GM23338 (cell line): ENCODE measurements at regions not wholly inside any gene's neighbourhood (a gene's known extent, or its start where the extent isn't known, plus 50 kb on each side); places are given as distances from the start of the nearest gene placed in this dataset.

Experiments
- ATAC-seq: fragments of 200-7000 bp; cut with Tn5 transposase; 3 replicates; pipeline ENCODE4 v1.9.1; 2020
- DNase-seq: peaks from one replicate; pipeline ENCODE4 v3.0.0-alpha.2; 2015; ENCODE audit warnings: low spot score
- H2AFZ ChIP-seq: fragments of 200-600 bp; sonication (generic); 2 replicates; pipeline ENCODE4 v1.8.0; 2016; ENCODE audit warnings: antibody characterized with exemption, mild to moderate bottlenecking, moderate library complexity
- H3F3A ChIP-seq: fragments of 200-600 bp; sonication (generic); replicated peaks from 2 replicates; pipeline ENCODE4 v1.8.0; 2017; ENCODE audit warnings: antibody characterized with exemption, mixed run types, low read depth
- H3K27ac ChIP-seq: fragments of 200-600 bp; sonication (generic); 2 replicates; pipeline ENCODE4 v1.6.1; 2016; ENCODE audit warnings: low read depth
- H3K27me3 ChIP-seq: fragments of 200-600 bp; sonication (generic); 2 replicates; pipeline ENCODE4 v1.8.0; 2016; ENCODE audit warnings: mild to moderate bottlenecking, mixed run types, moderate library complexity; ENCODE audit not compliant: insufficient read depth
- H3K36me3 ChIP-seq: fragments of 200-600 bp; sonication (generic); 2 replicates; pipeline ENCODE4 v1.8.0; 2016; ENCODE audit warnings: mild to moderate bottlenecking; ENCODE audit not compliant: insufficient read depth
- H3K4me1 ChIP-seq: fragments of 200-600 bp; sonication (generic); 2 replicates; pipeline ENCODE4 v1.8.0; 2016; ENCODE audit warnings: mild to moderate bottlenecking, moderate library complexity; ENCODE audit not compliant: insufficient read depth
- H3K4me2 ChIP-seq: fragments of 200-600 bp; sonication (generic); 2 replicates; pipeline ENCODE4 v1.7.1; 2017; ENCODE audit warnings: mixed run types
- H3K4me3 ChIP-seq: fragments of 200-600 bp; sonication (generic); 2 replicates; pipeline ENCODE4 v1.6.1; 2016; ENCODE audit warnings: mixed run types
- H3K79me2 ChIP-seq: fragments of 200-600 bp; sonication (generic); replicated peaks from 2 replicates; pipeline ENCODE4 v1.8.0; 2017; ENCODE audit warnings: mild to moderate bottlenecking; ENCODE audit not compliant: insufficient read depth
- H3K9me2 ChIP-seq: fragments of 200-600 bp; sonication (generic); 2 replicates; pipeline ENCODE4 v1.8.0; 2017; ENCODE audit not compliant: insufficient read depth
- H4K20me1 ChIP-seq: fragments of 200-600 bp; sonication (generic); replicated peaks from 2 replicates; pipeline ENCODE4 v1.8.0; 2017; ENCODE audit warnings: mild to moderate bottlenecking; ENCODE audit not compliant: insufficient read depth
- H3K27ac Mint-ChIP-seq: 2 replicates; pipeline ENCODE4 v1.8.0; 2020; ENCODE audit warnings: inconsistent platforms, mild to moderate bottlenecking, moderate library complexity, mixed read lengths
- H3K27me3 Mint-ChIP-seq: 3 replicates; pipeline ENCODE4 v1.8.0; 2022; ENCODE audit warnings: low read depth, mild to moderate bottlenecking, moderate library complexity, mixed read lengths, inconsistent platforms; ENCODE audit not compliant: insufficient read depth, poor library complexity
- H3K36me3 Mint-ChIP-seq: 3 replicates; pipeline ENCODE4 v1.8.0; 2021; ENCODE audit warnings: low read depth, mild to moderate bottlenecking, inconsistent platforms, moderate library complexity, mixed read lengths
- H3K4me1 Mint-ChIP-seq: 3 replicates; pipeline ENCODE4 v1.8.0; 2020; ENCODE audit warnings: mild to moderate bottlenecking, inconsistent platforms, mixed read lengths
- H3K4me3 Mint-ChIP-seq: 3 replicates; pipeline ENCODE4 v1.8.0; 2021; ENCODE audit warnings: moderate library complexity, mild to moderate bottlenecking, inconsistent platforms, mixed read lengths
- H3K9me3 Mint-ChIP-seq: 3 replicates; pipeline ENCODE4 v1.8.0; 2020; ENCODE audit warnings: moderate library complexity, mild to moderate bottlenecking, inconsistent platforms, mixed read lengths
- CREB1 ChIP-seq: fragments of 250-450 bp; sonication (Bioruptor Pico); IDR thresholded peaks from 2 replicates; pipeline ENCODE4 v1.5.0; 2020; ENCODE audit warnings: low read depth, mild to moderate bottlenecking, moderate library complexity
- ETS1 ChIP-seq: IDR thresholded peaks from 2 replicates; pipeline ENCODE4 v1.6.1; 2016; ENCODE audit warnings: antibody characterized with exemption
- EZH2 ChIP-seq: fragments of 200-600 bp; sonication (generic); IDR thresholded peaks from one replicate; pipeline ENCODE4 v1.8.0; 2017; ENCODE audit warnings: antibody characterized with exemption, mild to moderate bottlenecking, low read depth; ENCODE audit not compliant: unreplicated experiment
- EZH2phosphoT487 ChIP-seq: fragments of 200-600 bp; sonication (generic); IDR thresholded peaks from one replicate; pipeline ENCODE4 v1.8.1; 2018; ENCODE audit warnings: antibody characterized with exemption; ENCODE audit not compliant: unreplicated experiment
- JUNB ChIP-seq: IDR thresholded peaks from one replicate; pipeline ENCODE4 v1.6.1; 2016; ENCODE audit warnings: antibody characterized with exemption; ENCODE audit not compliant: unreplicated experiment
- NANOG ChIP-seq: IDR thresholded peaks from 2 replicates; pipeline ENCODE4 v1.6.1; 2016; ENCODE audit warnings: antibody characterized with exemption, borderline replicate concordance
- POLR2AphosphoS5 ChIP-seq: IDR thresholded peaks from 2 replicates; pipeline ENCODE4 v1.6.1; 2016; ENCODE audit warnings: antibody characterized with exemption, low read depth
- STAT1 ChIP-seq: IDR thresholded peaks from one replicate; pipeline ENCODE4 v1.6.1; 2016; ENCODE audit warnings: antibody characterized with exemption; ENCODE audit not compliant: unreplicated experiment
- ZNF114 ChIP-seq: fragments of 250-450 bp; sonication (Bioruptor Pico); IDR thresholded peaks from 2 replicates; pipeline ENCODE4 v1.5.0; 2020; ENCODE audit warnings: mild to moderate bottlenecking, moderate library complexity
- ZNF331 ChIP-seq: fragments of 250-450 bp; sonication (Bioruptor Pico); IDR thresholded peaks from 2 replicates; pipeline ENCODE4 v1.5.0; 2020; ENCODE audit warnings: low read depth, mild to moderate bottlenecking, moderate library complexity
- TF ChIP-seq, protein P1 (sequence below), 2 experiments: fragments of 200-600 bp in 1 of 2; sonication (generic) in 1 of 2; conservative IDR thresholded peaks; 2 replicates each; pipeline versions ENCODE4 v1.5.1 to v1.6.1; 2016 to 2017; ENCODE audit warnings: antibody characterized with exemption in 2 of 2, low read depth in 2 of 2, mild to moderate bottlenecking in 2 of 2, moderate library complexity in 1 of 2
- TF ChIP-seq, protein P2 (sequence below): IDR thresholded peaks from one replicate; pipeline ENCODE4 v1.6.1; 2018; ENCODE audit warnings: antibody characterized with exemption; ENCODE audit not compliant: unreplicated experiment
- TF ChIP-seq, protein P3 (sequence below): fragments of 250-450 bp; sonication (Bioruptor Pico); IDR thresholded peaks from 2 replicates; pipeline ENCODE4 v1.5.0; 2020; ENCODE audit warnings: mild to moderate bottlenecking, moderate library complexity

- no peaks in the 10 kb centered on the region for H3K27me3 ChIP-seq
- no peaks in the 10 kb centered on the region for H3F3A ChIP-seq
- Mint-ChIP-seq H3K9me3 (peaks cover 18% of the 10 kb centered on the region), H3K27ac (no peak overlapping the region), H3K27me3 (peaks cover 2% of the 10 kb centered on the region), H3K4me3 (no peak overlapping the region), H3K36me3 (peaks cover 16% of the 10 kb centered on the region), H3K4me1 (peaks cover 10% of the 10 kb centered on the region)
- H3K4me1 ChIP-seq, result no peaks in the 10 kb centered on the region
- no peak overlapping the region for H3K4me3 ChIP-seq
- H3K79me2 ChIP-seq, result no peaks in the 10 kb centered on the region
- no peak overlapping the region for H3K4me2 ChIP-seq
- TF ChIP-seq EZH2phosphoT487 (no peak), ETS1 (no peak), POLR2AphosphoS5 (no peak), ZNF331 (CRISPR knock-in tag) (no peak), NANOG (no peak), ZNF114 (CRISPR knock-in tag) (no peak), JUNB (no peak), STAT1 (no peak), EZH2 (no peak), CREB1 (CRISPR knock-in tag) (no peak)
- TF ChIP-seq, protein P1, sequence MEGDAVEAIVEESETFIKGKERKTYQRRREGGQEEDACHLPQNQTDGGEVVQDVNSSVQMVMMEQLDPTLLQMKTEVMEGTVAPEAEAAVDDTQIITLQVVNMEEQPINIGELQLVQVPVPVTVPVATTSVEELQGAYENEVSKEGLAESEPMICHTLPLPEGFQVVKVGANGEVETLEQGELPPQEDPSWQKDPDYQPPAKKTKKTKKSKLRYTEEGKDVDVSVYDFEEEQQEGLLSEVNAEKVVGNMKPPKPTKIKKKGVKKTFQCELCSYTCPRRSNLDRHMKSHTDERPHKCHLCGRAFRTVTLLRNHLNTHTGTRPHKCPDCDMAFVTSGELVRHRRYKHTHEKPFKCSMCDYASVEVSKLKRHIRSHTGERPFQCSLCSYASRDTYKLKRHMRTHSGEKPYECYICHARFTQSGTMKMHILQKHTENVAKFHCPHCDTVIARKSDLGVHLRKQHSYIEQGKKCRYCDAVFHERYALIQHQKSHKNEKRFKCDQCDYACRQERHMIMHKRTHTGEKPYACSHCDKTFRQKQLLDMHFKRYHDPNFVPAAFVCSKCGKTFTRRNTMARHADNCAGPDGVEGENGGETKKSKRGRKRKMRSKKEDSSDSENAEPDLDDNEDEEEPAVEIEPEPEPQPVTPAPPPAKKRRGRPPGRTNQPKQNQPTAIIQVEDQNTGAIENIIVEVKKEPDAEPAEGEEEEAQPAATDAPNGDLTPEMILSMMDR (conservative IDR thresholded peaks at IDR 0.05; ENCODE audit: low read depth in 2 of 2), result no peak
- TF ChIP-seq, protein P2, sequence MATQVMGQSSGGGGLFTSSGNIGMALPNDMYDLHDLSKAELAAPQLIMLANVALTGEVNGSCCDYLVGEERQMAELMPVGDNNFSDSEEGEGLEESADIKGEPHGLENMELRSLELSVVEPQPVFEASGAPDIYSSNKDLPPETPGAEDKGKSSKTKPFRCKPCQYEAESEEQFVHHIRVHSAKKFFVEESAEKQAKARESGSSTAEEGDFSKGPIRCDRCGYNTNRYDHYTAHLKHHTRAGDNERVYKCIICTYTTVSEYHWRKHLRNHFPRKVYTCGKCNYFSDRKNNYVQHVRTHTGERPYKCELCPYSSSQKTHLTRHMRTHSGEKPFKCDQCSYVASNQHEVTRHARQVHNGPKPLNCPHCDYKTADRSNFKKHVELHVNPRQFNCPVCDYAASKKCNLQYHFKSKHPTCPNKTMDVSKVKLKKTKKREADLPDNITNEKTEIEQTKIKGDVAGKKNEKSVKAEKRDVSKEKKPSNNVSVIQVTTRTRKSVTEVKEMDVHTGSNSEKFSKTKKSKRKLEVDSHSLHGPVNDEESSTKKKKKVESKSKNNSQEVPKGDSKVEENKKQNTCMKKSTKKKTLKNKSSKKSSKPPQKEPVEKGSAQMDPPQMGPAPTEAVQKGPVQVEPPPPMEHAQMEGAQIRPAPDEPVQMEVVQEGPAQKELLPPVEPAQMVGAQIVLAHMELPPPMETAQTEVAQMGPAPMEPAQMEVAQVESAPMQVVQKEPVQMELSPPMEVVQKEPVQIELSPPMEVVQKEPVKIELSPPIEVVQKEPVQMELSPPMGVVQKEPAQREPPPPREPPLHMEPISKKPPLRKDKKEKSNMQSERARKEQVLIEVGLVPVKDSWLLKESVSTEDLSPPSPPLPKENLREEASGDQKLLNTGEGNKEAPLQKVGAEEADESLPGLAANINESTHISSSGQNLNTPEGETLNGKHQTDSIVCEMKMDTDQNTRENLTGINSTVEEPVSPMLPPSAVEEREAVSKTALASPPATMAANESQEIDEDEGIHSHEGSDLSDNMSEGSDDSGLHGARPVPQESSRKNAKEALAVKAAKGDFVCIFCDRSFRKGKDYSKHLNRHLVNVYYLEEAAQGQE, result no peak
- TF ChIP-seq, protein P3, sequence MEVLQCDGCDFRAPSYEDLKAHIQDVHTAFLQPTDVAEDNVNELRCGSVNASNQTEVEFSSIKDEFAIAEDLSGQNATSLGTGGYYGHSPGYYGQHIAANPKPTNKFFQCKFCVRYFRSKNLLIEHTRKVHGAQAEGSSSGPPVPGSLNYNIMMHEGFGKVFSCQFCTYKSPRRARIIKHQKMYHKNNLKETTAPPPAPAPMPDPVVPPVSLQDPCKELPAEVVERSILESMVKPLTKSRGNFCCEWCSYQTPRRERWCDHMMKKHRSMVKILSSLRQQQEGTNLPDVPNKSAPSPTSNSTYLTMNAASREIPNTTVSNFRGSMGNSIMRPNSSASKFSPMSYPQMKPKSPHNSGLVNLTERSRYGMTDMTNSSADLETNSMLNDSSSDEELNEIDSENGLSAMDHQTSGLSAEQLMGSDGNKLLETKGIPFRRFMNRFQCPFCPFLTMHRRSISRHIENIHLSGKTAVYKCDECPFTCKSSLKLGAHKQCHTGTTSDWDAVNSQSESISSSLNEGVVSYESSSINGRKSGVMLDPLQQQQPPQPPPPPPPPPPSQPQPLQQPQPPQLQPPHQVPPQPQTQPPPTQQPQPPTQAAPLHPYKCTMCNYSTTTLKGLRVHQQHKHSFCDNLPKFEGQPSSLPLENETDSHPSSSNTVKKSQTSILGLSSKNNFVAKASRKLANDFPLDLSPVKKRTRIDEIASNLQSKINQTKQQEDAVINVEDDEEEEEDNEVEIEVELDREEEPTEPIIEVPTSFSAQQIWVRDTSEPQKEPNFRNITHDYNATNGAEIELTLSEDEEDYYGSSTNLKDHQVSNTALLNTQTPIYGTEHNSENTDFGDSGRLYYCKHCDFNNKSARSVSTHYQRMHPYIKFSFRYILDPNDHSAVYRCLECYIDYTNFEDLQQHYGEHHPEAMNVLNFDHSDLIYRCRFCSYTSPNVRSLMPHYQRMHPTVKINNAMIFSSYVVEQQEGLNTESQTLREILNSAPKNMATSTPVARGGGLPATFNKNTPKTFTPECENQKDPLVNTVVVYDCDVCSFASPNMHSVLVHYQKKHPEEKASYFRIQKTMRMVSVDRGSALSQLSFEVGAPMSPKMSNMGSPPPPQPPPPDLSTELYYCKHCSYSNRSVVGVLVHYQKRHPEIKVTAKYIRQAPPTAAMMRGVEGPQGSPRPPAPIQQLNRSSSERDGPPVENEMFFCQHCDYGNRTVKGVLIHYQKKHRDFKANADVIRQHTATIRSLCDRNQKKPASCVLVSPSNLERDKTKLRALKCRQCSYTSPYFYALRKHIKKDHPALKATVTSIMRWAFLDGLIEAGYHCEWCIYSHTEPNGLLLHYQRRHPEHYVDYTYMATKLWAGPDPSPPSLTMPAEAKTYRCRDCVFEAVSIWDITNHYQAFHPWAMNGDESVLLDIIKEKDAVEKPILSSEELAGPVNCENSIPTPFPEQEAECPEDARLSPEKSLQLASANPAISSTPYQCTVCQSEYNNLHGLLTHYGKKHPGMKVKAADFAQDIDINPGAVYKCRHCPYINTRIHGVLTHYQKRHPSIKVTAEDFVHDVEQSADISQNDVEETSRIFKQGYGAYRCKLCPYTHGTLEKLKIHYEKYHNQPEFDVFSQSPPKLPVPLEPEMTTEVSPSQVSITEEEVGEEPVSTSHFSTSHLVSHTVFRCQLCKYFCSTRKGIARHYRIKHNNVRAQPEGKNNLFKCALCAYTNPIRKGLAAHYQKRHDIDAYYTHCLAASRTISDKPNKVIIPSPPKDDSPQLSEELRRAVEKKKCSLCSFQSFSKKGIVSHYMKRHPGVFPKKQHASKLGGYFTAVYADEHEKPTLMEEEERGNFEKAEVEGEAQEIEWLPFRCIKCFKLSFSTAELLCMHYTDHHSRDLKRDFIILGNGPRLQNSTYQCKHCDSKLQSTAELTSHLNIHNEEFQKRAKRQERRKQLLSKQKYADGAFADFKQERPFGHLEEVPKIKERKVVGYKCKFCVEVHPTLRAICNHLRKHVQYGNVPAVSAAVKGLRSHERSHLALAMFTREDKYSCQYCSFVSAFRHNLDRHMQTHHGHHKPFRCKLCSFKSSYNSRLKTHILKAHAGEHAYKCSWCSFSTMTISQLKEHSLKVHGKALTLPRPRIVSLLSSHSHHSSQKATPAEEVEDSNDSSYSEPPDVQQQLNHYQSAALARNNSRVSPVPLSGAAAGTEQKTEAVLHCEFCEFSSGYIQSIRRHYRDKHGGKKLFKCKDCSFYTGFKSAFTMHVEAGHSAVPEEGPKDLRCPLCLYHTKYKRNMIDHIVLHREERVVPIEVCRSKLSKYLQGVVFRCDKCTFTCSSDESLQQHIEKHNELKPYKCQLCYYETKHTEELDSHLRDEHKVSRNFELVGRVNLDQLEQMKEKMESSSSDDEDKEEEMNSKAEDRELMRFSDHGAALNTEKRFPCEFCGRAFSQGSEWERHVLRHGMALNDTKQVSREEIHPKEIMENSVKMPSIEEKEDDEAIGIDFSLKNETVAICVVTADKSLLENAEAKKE (CRISPR knock-in tag), result no peak
- DNase-seq, result no peak
- no peaks in the 10 kb centered on the region for H3K36me3 ChIP-seq
- H3K9me2 ChIP-seq, result no peaks in the 10 kb centered on the region; the same call in 1 of the 2 replicates
- H2AFZ ChIP-seq, result no peak overlapping the region
- no peaks in the 10 kb centered on the region for H4K20me1 ChIP-seq
- ATAC-seq, result no peak
- no peak overlapping the region for H3K27ac ChIP-seq
These were observed 243.9 kb downstream of the TRIML1 start for GRCh38 chr4:188383180-188383579.
